NCI-H345 treated with DMSO at 0.1 percent for 48 hours (cell line): ENCODE measurements at regions not wholly inside any gene's neighbourhood (a gene's known extent, or its start where the extent isn't known, plus 50 kb on each side); places are given as distances from the start of the nearest gene placed in this dataset.
"Not testable (repeated sequence)": the region's sequence is repeated elsewhere in the genome, so short reads cannot be mapped to it uniquely, and the experiment has no call there.

Experiments
- DNase-seq: peaks from one replicate; lab custom pipeline; 2025; ENCODE audit not compliant: unreplicated experiment; lab: John Stamatoyannopoulos, UW

DNA sequence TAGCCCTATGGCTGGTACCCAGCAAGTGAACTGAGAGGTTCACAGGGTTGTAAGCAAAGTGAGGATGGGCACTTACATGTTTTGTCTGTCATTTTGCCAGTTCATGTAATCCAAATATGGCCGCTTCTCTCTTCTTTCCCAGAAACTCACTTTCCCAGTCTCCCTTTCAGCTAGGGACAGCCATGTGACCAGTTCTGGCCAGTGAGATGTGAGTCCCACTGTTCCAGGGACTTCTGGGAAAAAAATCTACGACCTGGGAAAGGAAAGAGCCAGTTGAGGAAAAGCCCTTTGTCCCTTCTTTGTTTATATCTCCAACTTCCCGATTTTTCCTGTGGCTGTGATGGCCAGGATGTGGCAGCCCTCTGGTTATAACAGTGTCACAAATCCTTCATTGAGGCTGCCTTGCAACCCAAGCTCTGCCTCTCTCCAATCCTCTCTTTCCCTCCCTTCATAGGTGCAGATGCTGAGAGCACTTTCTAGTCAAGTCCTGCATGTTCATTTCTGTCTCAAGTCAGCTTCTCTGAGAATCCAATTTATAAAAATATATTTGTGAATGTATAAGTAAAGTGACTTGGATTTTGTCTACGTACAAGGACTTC lies 148.6 kb upstream of the ZFP64 start:
- DNase-seq, result no peak

DNA sequence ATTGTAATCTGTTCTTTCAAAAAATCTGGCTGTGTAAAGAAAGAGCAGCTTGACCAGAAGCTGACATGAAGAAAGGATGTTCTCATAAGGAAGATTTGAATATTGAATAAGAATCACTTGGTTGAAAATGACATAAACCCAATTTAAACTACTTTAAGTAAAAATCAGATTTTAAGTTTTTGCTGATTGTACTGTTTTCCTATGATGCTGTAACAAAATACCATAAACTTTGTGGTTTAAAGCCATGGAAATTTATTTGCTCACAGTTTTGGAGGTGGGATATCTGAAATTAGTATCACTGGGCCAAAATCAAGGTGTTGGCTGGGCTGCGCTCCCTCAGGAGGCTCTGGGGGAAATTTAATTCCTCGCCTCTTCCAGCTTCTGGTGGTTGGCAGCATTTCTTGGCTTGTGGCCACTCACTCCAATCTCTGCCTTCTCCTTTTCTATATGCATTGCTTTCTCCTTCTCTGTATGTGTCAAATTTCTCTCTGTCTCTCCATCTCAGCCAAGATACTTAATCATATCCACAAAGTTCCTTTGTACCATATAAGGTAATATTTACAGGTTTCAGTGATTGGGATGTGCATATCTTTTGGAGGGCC lies 141.2 kb upstream of the ZFP64 start:
- DNase-seq, result no peak

DNA sequence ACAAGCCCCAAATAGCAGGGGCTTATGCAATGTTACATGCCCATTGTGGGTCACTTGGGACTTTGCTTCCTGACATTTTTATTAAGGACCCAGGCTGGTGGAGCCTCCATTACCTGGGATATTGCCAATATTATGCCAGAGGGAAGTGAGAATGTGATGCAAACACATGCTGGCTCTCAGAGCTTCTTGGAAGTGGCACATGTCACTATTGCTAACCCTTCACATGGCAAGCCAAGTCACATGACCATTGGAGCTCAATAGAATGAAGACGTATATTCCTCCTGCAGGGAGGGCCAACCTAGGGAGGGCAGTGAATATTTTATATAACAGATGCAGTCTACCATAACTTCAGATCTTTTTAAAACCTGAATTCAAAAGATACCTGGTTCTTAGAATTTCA lies 140.7 kb upstream of the ZFP64 start:
- DNase-seq, result no peak

DNA sequence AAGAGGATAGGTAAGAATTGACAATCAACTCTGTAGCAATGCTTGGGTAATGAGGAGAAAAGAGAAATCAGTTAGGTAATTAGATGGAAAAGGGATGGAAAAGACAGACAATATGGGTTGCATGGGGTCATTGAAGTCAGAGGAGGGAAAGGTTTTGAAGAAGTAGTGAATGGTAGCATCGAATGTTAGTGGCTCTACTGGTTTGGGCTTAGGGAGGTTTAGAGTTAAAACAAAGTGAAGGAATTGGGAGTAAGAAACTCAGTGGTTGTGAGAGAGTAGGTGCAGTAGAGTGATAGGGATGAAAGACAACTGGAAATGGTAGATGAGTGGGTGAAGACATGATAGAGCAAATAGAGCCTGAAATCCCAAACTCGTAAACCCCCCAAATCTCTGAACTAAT lies 140.1 kb upstream of the ZFP64 start:
- DNase-seq, result no peak

DNA sequence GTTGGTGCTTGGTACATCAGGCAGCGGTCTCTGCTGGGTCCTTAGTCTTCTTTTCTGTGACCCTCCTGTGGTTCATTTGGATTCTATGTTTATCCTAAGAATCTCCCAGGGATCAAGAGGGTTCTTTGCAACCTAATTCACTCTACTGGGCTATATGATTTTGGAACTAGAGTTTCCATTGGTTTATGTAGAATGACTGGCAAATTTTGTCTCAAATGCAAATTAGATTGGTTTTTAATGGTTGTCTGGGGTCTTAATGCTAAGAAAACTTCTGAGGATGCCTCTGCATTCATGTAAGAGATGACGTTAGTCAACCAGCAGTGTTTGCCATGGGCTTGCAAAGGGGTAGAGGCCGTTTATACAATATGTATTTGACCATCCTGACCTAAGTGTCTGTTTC lies 129.8 kb upstream of the ZFP64 start:
- DNase-seq, result no peak

DNA sequence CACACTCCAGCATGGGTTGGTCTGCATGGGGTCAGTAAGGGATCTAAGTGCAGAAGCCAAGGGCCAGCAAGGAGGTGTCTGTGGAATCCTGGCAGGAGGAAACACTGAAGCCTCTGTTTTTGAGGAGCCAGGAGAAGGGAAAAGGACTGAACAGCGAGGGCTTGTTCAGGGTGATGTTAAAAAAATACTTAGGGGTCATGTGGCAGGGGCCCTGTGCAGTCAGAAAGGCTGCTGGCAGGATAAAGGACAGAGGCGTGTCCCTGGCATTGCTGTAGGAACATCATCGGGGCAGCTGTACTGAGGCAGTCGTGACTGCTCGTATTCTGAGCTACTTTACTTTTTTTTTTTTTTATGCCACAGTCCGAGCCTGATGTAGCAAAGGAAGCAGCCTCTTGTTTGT lies 127.1 kb upstream of the ZFP64 start:
- DNase-seq, result no peak

DNA sequence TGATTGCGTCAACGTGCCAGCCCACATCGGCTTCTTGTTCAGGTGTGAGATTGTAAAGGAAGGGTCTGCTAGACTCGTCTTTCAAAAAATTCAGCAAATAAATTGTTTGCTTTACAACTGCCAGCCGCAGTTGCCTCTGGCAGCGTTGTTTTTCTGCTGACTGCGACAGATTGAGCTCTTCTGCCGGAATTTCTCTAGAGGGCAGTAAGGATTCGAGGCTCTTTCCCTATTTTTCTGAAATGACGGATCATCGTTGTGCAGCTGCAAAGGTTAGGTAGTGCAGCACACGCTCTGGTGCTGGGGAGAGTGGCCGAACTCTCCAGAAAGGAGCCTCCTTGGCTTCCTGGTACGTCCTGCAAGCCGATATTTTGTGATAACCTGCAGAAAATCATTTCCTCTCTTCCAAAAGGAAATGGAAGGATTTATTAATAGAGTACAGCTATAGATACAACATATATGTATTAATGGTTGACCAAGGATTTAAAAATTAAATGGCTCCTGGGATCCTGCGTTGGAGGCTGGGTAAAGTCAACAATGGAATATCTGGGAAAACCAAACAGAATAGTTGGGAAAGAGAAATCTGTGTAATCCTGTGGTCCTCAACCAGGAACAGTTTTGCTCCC lies 121.9 kb upstream of the ZFP64 start:
- DNase-seq, result peak; percentile 2

DNA sequence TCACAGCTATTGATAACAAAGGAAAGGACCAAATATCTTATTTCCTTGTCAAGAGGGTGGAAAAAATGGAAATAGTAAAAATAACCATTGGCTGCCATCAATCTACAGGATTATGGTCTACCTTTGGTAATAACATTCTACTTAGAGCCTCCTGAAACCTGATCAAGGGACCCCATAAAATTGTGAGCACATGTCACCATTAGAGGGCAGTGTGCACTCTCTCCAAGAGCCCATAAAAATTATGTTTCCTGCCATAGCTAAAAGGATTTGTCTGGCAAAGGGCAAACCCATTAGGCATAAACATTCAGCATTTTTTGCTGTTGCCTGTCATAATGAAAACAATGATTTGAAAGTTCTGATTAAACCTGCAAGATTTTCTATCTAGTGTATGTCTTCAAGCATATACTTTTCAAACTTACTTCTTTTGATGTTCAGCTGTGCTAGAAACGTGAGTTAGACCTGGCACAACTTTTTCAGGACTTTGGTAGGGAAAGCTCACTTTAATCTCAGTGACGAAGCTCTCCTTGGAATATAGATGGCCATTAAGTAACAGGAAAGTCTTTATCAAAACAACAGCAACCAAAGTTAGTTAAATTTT lies 120.7 kb upstream of the ZFP64 start:
- peak; percentile 58 for DNase-seq

DNA sequence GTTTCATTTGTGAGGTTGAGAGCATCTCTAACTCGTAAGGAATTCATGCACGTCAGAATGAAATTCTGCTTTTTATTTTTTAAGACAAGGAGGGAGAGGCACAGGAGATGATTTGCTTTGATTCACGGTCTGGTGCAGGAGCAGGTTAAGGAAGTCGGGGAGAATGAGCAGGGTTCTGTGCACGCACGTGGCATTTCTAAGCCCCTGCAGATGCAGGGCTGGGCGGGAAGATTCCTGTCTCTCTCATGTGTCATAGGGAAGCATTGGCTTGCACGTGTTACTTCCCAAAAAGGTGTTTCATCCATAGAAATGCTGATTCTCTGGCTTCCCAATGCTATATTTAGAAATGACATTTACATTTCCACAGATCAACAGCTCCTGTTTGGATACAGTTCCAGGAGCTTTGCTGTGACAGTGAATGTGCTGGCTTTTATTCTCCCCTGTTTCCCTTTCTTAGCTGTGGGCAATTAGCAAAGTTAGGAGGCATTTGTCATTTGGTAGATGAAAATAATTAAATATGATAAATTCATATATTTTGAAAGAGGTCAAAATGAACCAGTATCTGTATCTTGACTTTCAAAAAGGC lies 119.7 kb upstream of the ZFP64 start:
- no peak for DNase-seq

DNA sequence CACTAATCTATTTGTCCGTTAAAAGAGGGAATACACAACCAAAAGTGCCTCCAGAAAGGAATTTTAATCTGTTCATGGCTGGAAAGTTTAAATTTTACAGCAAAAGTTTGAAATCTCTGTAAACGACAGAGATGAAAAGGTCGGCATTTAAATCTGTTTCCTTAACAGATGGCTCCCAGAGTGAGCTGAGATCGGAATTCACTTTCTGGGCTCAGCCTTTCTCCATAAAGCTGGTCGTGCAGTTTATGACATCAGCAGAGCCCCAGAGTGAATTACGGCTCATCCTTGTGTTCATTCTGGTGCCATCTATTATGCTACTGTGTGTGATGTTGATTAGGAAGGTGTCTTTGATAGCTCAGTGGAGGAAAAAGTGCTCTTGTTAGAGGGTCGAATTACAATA lies 117.6 kb upstream of the ZFP64 start:
- DNase-seq, result no peak

DNA sequence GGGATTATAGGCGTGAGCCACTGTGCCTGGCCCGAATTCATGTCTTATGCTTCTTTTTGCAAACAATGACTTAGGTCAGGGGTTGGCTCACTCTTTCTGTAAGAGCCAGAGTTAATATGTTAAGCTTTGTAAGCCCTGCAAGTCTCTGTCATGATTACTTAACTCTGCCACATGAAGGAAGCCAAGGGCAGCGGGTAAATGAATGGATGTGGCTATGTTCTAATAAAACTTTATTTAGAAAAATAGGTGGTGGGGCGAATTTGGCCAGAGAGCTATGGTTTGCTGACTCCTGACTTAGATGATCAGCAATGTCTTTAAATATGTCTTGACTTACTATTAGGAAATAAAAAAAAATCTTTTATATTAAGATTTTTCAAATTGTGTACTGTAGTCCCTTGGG lies 114.9 kb upstream of the ZFP64 start:
- no peak for DNase-seq

DNA sequence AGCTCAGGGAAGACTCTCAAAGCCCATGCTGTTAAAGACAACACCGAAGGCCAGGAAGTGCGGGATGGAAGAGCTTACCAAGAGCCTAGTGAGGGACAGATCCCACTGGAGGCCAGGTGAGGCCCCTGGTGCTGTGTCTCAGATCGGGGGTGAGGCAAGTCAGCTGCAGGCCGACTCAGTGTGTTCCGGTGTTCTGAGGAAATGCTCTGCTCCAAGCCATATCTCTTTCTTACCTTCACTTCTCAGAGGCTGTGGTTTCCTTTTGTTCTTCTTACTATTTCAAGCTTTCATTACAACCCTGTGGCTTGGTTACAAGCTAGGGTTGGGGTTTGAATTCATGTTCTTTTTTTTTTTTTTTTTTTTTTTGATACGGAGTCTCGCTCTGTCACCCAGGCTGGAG lies 114.3 kb upstream of the ZFP64 start:
- no peak for DNase-seq

DNA sequence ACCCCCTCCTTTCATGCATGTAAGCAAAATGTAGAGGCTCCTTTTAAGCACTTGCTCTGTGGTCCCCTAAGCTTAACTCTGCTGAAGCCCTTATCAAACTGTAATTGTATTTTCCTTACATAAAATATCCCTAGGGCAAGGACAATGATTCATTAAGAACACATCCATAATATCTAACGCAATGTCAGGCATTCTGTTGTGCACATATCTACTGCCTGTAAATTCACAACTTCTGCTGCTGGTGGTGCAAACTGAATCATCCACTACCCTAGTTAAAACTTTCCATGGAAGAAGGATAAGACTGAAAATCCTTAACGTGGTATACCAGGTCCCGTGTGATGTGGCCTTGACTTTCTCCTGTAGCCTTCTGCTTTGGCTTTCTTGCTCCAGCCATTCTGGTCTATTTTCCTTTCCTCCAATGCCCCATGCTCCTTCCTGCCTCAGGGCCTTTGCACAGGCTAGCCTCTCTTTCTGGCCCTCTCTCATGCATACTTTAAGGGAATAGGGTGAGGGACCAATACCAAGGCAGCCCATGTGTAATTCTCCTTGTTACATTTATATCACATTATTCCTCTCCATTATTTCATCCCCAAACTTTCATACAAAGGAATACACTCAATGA lies 113.6 kb upstream of the ZFP64 start:
- DNase-seq, result no peak

DNA sequence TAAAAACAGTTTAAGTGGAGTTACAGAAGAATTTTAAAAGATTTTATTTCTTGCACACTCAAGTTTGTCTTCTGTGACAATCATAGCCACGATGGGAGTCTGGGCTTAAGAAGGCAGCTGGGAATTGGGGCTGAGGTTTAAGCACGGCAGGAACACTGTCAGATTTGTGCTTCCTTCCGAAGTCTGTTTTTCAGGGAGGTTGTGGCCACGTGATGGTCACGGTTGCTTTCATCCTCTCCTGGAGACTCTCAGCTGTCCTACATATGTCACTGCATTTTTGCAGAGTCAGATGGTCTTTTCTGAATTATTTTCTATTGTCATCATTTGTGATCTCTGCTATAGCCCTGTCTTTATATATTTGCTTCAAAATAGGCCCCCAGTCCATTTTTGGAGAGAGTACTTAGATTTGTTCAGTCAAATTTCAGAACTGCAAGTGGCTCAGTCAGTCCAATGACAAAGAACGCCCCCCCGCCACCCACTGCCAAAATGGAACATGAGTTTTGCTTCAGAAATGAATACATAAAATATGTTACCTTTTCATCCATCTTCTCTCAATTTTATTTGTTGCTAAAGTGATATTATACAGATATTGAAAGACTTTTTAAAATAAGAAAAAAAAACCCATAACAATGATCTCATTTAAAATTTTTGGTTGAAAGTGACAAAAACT lies 111.8 kb upstream of the ZFP64 start:
- no peak for DNase-seq

DNA sequence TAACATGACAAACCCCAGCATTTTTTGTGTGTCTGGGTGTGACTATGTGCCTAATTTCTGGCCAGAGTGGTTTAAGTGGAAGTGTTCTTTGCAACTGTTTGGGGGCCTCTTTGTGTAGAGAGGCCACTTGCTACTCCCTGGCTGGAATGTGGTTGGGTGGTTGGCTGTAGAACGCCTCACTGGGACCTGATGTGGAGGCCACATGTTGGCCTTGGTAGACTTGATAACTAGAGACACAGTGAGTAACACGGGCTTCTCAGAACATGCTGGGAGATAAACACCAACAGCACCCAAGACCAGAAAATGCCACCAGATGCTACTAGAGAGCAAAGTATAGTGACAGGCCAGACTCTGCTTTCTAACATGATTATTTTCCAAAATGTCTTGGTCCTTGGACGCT lies 111.2 kb upstream of the ZFP64 start:
- no peak for DNase-seq

DNA sequence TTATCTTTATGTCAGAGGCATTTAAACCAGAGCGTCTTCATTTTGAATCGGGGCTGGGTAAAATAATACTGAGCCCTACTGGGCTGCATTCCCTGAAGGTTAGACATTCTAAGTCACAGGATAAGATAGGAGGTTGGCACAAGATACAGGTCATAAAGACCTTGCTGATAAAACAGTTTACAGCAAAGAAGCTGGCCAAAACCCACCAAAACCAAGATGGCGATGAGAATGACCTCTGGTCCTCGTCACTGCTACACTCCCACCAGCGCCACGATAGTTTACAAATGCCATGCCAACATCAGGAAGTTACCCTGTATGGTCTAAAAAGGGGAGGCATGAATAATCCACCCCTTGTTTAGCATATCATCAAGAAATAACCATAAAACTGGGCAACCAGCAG lies 110.5 kb upstream of the ZFP64 start:
- not testable (repeated sequence) for DNase-seq

DNA sequence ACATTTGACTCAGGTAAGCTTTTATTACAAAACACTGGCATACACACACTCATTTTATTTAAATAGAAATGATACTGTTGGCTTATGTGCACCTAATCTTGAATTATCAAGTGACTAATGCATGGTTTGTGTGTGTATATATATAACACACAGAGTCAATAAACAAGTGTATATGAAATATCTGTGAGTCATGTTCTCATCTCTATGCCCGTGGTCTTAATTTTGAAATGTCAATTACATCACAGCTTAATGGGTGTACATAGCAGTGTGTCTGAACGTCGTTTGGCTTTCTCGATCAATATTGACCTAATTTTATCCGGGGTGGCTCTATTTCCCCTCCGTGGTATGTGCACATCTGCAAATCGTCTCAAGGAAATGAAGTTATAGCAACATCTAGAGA lies 104.0 kb upstream of the ZFP64 start:
- no peak for DNase-seq

DNA sequence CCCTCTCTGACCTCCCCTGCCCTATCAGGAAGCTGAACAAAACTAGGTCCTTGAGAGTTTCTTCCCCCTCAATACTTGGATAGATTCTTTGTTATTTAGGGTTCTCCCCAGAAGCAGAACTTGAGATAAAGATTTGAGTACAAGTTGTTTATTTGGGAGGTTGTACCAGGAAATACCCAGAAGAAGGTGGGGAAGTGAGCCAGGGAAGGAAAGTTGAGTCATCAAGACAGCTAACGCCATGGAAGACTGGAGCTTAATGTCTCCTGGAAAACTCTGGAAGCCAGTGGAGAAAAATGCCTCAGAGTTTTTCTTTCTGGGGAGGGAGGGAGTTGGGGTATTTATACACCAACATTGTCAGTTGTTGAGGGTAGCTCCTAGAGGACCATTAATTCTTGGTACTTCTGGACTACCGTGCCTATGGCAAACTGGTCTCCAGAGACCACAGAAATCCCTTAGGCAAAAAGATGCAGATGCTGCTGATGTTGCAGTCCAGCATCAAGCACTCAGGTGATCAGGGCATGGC lies 102.6 kb upstream of the ZFP64 start:
- DNase-seq, result no peak

DNA sequence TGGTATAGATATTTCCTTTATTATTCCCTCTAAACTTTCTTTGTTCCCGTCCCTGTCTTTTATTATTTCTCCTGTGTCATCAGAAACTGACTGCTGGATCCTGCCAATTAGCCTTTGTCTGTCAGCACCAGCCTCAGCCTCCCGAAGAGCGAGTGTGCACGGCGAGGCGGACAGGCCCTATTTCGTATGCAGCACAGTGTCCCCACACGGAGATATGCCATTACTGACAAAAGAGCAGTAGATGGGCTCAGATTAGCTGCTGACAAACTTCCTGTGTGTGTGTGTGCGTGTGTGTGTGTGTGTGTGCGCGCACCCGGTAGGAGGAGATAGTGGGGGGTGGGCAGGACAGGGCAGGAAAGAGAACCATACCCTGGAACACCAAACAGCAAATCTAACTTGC lies 99.5 kb upstream of the ZFP64 start:
- DNase-seq, result no peak

DNA sequence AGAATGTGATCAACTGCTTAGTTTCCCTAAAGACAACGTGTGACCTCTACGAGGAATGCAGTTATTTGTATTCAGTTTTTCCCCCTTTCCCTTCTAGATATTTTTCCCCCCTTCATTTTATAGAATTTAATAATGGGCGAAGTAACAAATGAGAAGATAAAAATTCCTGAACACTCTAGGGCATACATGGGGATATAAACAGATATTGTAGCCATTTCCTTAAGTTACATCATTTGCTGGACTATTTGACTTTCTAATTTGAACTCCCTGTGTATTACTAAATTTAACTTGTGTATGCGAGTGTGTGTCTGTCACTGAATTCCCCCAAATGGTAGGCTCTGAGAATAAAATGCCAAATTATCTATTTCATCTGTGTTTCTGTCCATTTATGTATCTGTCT lies 99.0 kb upstream of the ZFP64 start:
- DNase-seq, result no peak

DNA sequence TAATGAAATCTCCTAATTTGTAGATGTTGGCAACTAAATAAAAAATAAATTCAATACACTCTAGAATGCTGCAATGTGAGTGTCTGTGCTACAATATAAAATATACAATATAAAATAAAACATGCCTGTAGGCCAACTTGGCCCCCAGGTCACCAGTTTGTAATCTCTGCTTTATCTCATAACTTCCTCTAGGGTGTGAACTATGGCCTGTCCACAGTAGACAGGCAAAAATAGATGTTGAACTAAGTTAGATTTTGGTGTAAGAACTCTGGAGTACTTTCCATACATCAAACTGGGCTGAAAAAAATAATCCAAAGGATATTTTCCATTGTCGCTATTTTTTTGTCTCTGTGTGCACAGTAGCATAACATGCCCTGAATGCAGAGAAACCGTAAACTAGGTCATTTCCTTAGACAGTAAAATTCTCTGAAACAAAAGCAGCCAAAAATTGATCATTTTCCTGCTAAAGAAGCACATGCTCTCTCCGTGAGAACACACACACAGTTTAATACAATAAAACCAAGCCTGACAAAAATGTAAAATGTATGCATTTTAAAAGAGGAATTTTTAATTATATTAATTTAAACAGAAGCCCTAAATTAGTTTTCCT lies 98.5 kb upstream of the ZFP64 start:
- no peak for DNase-seq
